GM19452 (cell line): ENCODE measurements at regions not wholly inside any gene's neighbourhood (a gene's known extent, or its start where the extent isn't known, plus 50 kb on each side); places are given as distances from the start of the nearest gene placed in this dataset.

Experiments used
- ATAC-seq: cut with Tn5 transposase; IDR thresholded peaks from one replicate; pipeline ENCODE4 v1.9.1; 2021; ENCODE audit not compliant: unreplicated experiment

- ATAC-seq = no peak
These were observed 725.3 kb downstream of the TUSC7 start for GRCh38 chr3:117434661-117435412.

- ATAC-seq = no peak
These were observed 725.9 kb downstream of the TUSC7 start for GRCh38 chr3:117435506-117435905.

- ATAC-seq = no peak
These were observed 730.2 kb downstream of the TUSC7 start for GRCh38 chr3:117439812-117440211.

GRCh38 chr3:117441851-117442250 lies 732.3 kb downstream of the TUSC7 start:
- no peak for ATAC-seq

- no peak for ATAC-seq
These were observed 733.0 kb downstream of the TUSC7 start for GRCh38 chr3:117442566-117442965.

- no peak for ATAC-seq
These were observed 733.4 kb downstream of the TUSC7 start for GRCh38 chr3:117443014-117443413.

GRCh38 chr3:117444175-117444574 lies 734.6 kb downstream of the TUSC7 start:
- ATAC-seq = no peak

- no peak for ATAC-seq
These were observed 737.8 kb downstream of the TUSC7 start for GRCh38 chr3:117447419-117447818.

GRCh38 chr3:117450026-117450425 lies 740.4 kb downstream of the TUSC7 start:
- ATAC-seq = no peak

- ATAC-seq = peak; percentile 51
These were observed 744.7 kb downstream of the TUSC7 start for GRCh38 chr3:117454254-117454653.

- ATAC-seq = no peak
These were observed 745.3 kb downstream of the TUSC7 start for GRCh38 chr3:117454908-117455307.

GRCh38 chr3:117455782-117456181 lies 746.2 kb downstream of the TUSC7 start:
- no peak for ATAC-seq

- ATAC-seq = no peak
These were observed 753.9 kb downstream of the TUSC7 start for GRCh38 chr3:117463276-117464115.

- no peak for ATAC-seq
These were observed 762.3 kb downstream of the TUSC7 start for GRCh38 chr3:117471831-117472230.

GRCh38 chr3:117473981-117474538 lies 764.5 kb downstream of the TUSC7 start:
- no peak for ATAC-seq

- no peak for ATAC-seq
These were observed 767.0 kb downstream of the TUSC7 start for GRCh38 chr3:117476572-117476971.

GRCh38 chr3:117477214-117477755 lies 767.7 kb downstream of the TUSC7 start:
- ATAC-seq = no peak

- peak; percentile 63 for ATAC-seq
These were observed 769.5 kb downstream of the TUSC7 start for GRCh38 chr3:117479095-117479494.

- ATAC-seq = no peak
These were observed 770.9 kb downstream of the TUSC7 start for GRCh38 chr3:117480525-117480924.

GRCh38 chr3:117480972-117481371 lies 771.4 kb downstream of the TUSC7 start:
- no peak for ATAC-seq

GRCh38 chr3:117483839-117484238 lies 774.3 kb downstream of the TUSC7 start:
- ATAC-seq = no peak

GRCh38 chr3:117485841-117486240 lies 776.3 kb downstream of the TUSC7 start:
- peak; percentile 52 for ATAC-seq
